ENCODE measurements at regions not wholly inside any gene's neighbourhood (a gene's known extent, or its start where the extent isn't known, plus 50 kb on each side); places are given as distances from the start of the nearest gene placed in this dataset.

- DNase-seq (ENCODE audit: low read depth) = no peak
- no peak overlapping the region for H3K4me3 ChIP-seq (ENCODE audit: low read length)
- TF ChIP-seq, protein P1, sequence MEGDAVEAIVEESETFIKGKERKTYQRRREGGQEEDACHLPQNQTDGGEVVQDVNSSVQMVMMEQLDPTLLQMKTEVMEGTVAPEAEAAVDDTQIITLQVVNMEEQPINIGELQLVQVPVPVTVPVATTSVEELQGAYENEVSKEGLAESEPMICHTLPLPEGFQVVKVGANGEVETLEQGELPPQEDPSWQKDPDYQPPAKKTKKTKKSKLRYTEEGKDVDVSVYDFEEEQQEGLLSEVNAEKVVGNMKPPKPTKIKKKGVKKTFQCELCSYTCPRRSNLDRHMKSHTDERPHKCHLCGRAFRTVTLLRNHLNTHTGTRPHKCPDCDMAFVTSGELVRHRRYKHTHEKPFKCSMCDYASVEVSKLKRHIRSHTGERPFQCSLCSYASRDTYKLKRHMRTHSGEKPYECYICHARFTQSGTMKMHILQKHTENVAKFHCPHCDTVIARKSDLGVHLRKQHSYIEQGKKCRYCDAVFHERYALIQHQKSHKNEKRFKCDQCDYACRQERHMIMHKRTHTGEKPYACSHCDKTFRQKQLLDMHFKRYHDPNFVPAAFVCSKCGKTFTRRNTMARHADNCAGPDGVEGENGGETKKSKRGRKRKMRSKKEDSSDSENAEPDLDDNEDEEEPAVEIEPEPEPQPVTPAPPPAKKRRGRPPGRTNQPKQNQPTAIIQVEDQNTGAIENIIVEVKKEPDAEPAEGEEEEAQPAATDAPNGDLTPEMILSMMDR (conservative IDR thresholded peaks at IDR 0.05; ENCODE audit: low read length) = no peak
Observed at GRCh38 chr2:23065936-23066335, 319.0 kb upstream of the KLHL29 start.

GRCh38 chr2:23066686-23067085 lies 318.3 kb upstream of the KLHL29 start:
- no peak for DNase-seq (ENCODE audit: low read depth)
- TF ChIP-seq, protein P1 (conservative IDR thresholded peaks at IDR 0.05; ENCODE audit: low read length) = no peak
- H3K4me3 ChIP-seq (ENCODE audit: low read length) = no peak overlapping the region

DNA sequence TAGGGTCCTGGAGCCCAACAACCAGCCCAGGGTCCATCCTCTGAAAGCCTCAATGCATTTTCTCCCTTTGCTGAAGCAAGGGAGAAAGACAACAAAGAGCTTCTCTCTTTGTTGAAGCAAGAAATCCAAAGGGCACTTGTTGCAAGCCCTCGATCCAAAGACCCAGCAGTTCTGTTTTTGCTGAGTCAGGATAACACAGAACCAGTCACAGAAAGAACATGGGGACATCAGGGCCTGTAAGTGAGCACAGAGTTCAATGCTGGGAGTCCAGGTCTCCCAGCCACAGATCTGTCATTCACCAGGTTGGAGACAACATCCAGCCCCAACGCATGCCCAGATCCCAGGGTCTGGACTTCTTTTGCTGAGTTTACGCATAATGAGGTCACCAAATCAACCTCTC lies 315.8 kb upstream of the KLHL29 start:
- no peak overlapping the region for H3K4me3 ChIP-seq (ENCODE audit: low read length)
- TF ChIP-seq, protein P1 (conservative IDR thresholded peaks at IDR 0.05; ENCODE audit: low read length) = no peak
- DNase-seq (ENCODE audit: low read depth) = no peak

DNA sequence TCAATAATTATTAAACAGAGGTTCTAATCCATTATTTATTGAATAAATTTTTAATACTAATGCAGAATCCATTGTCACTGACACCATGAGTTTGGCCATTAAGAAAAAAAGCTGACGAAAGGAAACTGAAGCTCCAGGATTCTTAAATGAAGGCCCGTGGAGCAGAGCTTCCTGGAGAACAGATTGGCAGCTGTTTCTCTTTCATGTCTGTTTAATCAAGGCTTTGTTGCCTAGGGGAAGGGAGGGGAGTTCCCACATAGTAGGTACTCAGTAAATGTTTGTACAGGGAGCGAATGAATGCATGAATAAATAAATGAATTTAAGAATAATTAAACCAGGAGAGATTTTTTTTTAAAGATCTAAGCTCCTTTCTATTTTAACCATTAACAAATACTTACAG lies 315.1 kb upstream of the KLHL29 start:
- DNase-seq (ENCODE audit: low read depth) = no peak
- TF ChIP-seq, protein P1 (conservative IDR thresholded peaks at IDR 0.05; ENCODE audit: low read length) = no peak
- H3K4me3 ChIP-seq (ENCODE audit: low read length) = no peak overlapping the region

- DNase-seq (ENCODE audit: low read depth) = no peak
- no peak overlapping the region for H3K4me3 ChIP-seq (ENCODE audit: low read length)
- TF ChIP-seq, protein P1 (conservative IDR thresholded peaks at IDR 0.05; ENCODE audit: low read length) = no peak
Observed at GRCh38 chr2:23073056-23073455, 311.9 kb upstream of the KLHL29 start.

DNA sequence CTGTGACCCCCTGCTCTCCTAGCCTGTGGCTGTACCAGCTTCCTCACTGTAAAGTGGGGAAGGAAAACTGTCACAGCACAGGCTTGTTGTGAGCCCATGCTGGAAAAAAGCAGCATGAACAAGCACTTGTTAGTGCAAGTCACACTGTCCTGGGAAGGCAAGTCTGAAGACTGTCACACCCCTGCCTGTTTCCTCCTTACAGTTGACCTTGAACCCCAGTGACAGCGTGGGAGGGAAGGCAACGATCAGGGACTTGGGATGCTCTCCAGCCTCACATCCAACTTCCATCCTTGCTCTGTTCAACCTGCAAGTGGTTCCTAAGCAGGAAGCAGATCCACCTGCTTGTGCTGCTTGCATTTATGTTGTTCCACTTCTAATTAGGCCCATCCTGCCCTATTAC lies 311.3 kb upstream of the KLHL29 start:
- DNase-seq (ENCODE audit: low read depth) = no peak
- H3K4me3 ChIP-seq (ENCODE audit: low read length) = no peak overlapping the region
- TF ChIP-seq, protein P1 (conservative IDR thresholded peaks at IDR 0.05; ENCODE audit: low read length) = no peak

DNA sequence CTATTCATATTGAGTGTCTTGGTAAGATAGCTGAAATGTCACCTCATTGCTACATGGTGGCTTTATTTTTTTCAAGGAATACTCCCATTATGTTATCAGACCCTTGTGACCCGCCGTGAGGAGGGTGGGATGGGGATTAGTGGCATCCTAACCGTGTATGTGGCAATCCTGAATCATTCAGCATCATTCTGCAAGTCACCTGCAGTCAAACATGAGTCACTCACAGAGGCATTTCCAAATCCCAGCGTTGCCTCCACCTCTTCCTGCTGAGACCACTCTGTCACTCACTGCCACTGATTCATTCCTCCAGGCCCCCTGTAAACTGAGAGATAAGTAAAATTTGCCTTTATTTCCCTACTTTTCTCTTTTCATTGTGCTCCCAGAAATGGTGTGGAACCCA lies 307.4 kb upstream of the KLHL29 start:
- no peak for DNase-seq (ENCODE audit: low read depth)
- TF ChIP-seq, protein P1 (conservative IDR thresholded peaks at IDR 0.05; ENCODE audit: low read length) = no peak
- H3K4me3 ChIP-seq (ENCODE audit: low read length) = no peak overlapping the region

All from AG10803 (cell line).